ENCODE measurements at regions not wholly inside any gene's neighbourhood (a gene's known extent, or its start where the extent isn't known, plus 50 kb on each side); places are given as distances from the start of the nearest gene placed in this dataset.

- H3K27me3 Mint-ChIP-seq: peaks cover 2 to 7% of the 10 kb centered on the region in 2 donors
- no peak overlapping the region for H3K4me3 ChIP-seq (ENCODE audit: low read length in 2 of 2)
- no peaks in the 10 kb centered on the region for H3K4me1 Mint-ChIP-seq
- POLR2A ChIA-PET (ENCODE audit: partially characterized antibody): no interaction called here
- no peak overlapping the region for H3K27ac Mint-ChIP-seq
- H3K27ac ChIP-seq (ENCODE audit: low read depth, low read length): no peak overlapping the region
- H3K36me3 ChIP-seq (ENCODE audit: insufficient read depth, low read length): no peaks in the 10 kb centered on the region
- no peak overlapping the region for H3K4me3 Mint-ChIP-seq
- no peaks in the 10 kb centered on the region for H3K4me1 ChIP-seq (ENCODE audit: insufficient read depth, low read length)
- CTCF ChIA-PET (ENCODE audit: partially characterized antibody): no interaction called here
- no peaks in the 10 kb centered on the region for H3K9me3 ChIP-seq (ENCODE audit: control insufficient read depth in 1 of 2, low read length in 2 of 2)
- peaks cover 0 to 20% (median 10%) of the 10 kb centered on the region in 8 donors for H3K9me3 Mint-ChIP-seq
- H3K36me3 Mint-ChIP-seq: no peaks in the 10 kb centered on the region
- intact Hi-C loops (cut with micrococcal nuclease): no loop called here
- no peaks in the 10 kb centered on the region for H3K27me3 ChIP-seq (ENCODE audit: insufficient read depth, low read length)
- DNase-seq: no peak
Measured at GRCh38 chr12:58190618-58191017, 249.3 kb downstream of the ATP23 start.

GRCh38 chr12:58196971-58197370 is 255.6 kb downstream of the ATP23 start:
- CTCF ChIA-PET (ENCODE audit: partially characterized antibody): no interaction called here
- H3K27ac Mint-ChIP-seq: no peak overlapping the region

GRCh38 chr12:58202933-58203718 is 261.8 kb downstream of the ATP23 start:
- Histone ChIP-seq H3K27me3 (ENCODE audit: insufficient read depth, low read length) (no peaks in the 10 kb centered on the region), H3K27ac (ENCODE audit: low read depth, low read length) (no peak overlapping the region), H3K9me3 (ENCODE audit: control insufficient read depth in 1 of 2, low read length in 2 of 2) (no peaks in the 10 kb centered on the region), H3K4me3 (ENCODE audit: low read length in 2 of 2) (no peak overlapping the region), H3K4me1 (ENCODE audit: insufficient read depth, low read length) (no peaks in the 10 kb centered on the region), H3K36me3 (ENCODE audit: insufficient read depth, low read length) (no peaks in the 10 kb centered on the region)
- Mint-ChIP-seq H3K4me1 (no peaks in the 10 kb centered on the region), H3K27ac (no peak overlapping the region), H3K36me3 (no peaks in the 10 kb centered on the region), H3K4me3 (no peak overlapping the region), H3K9me3 (no peaks in the 10 kb centered on the region), H3K27me3 (peaks cover 5% of the 10 kb centered on the region in 2 donors)
- intact Hi-C loops (cut with micrococcal nuclease): no loop called here
- no peak for DNase-seq
- ChIA-PET CTCF (ENCODE audit: partially characterized antibody) (no interaction called here), POLR2A (ENCODE audit: partially characterized antibody) (interaction anchor here (1.2 kb wide), 1 partner anchor 15 kb away, joined by 3 read pairs; no protein-coding TSS in a partner anchor)

More at GRCh38 chr12:58196971-58197370, 255.6 kb downstream of the ATP23 start:
- Mint-ChIP-seq H3K27me3 (peaks cover 12 to 15% of the 10 kb centered on the region in 2 donors), H3K9me3 (peaks cover 0 to 10% (median 1%) of the 10 kb centered on the region in 8 donors), H3K4me1 (no peaks in the 10 kb centered on the region), H3K4me3 (no peak overlapping the region), H3K36me3 (no peaks in the 10 kb centered on the region)
- no peak overlapping the region for H3K4me3 ChIP-seq (ENCODE audit: low read length in 2 of 2)
- no peaks in the 10 kb centered on the region for H3K4me1 ChIP-seq (ENCODE audit: insufficient read depth, low read length)
- no peaks in the 10 kb centered on the region for H3K36me3 ChIP-seq (ENCODE audit: insufficient read depth, low read length)
- no peak overlapping the region for H3K27ac ChIP-seq (ENCODE audit: low read depth, low read length)
- POLR2A ChIA-PET (ENCODE audit: partially characterized antibody): no interaction called here
- H3K9me3 ChIP-seq (ENCODE audit: control insufficient read depth in 1 of 2, low read length in 2 of 2): no peaks in the 10 kb centered on the region
- intact Hi-C loops (cut with micrococcal nuclease): no loop called here
- no peak for DNase-seq
- no peaks in the 10 kb centered on the region for H3K27me3 ChIP-seq (ENCODE audit: insufficient read depth, low read length)

- no peak overlapping the region for H3K4me3 ChIP-seq (ENCODE audit: low read length in 2 of 2)
- H3K27me3 ChIP-seq (ENCODE audit: insufficient read depth, low read length): no peaks in the 10 kb centered on the region
- H3K36me3 ChIP-seq (ENCODE audit: insufficient read depth, low read length): no peaks in the 10 kb centered on the region
- ChIA-PET CTCF (ENCODE audit: partially characterized antibody) (no interaction called here), POLR2A (ENCODE audit: partially characterized antibody) (no interaction called here)
- no peak for DNase-seq
- no peak overlapping the region for H3K27ac Mint-ChIP-seq
- H3K27me3 Mint-ChIP-seq: peaks cover 4 to 5% of the 10 kb centered on the region in 2 donors
- no peak overlapping the region for H3K27ac ChIP-seq (ENCODE audit: low read depth, low read length)
- H3K4me1 Mint-ChIP-seq: no peaks in the 10 kb centered on the region
- H3K4me3 Mint-ChIP-seq: no peak overlapping the region
- no peaks in the 10 kb centered on the region for H3K9me3 ChIP-seq (ENCODE audit: control insufficient read depth in 1 of 2, low read length in 2 of 2)
- H3K36me3 Mint-ChIP-seq: no peaks in the 10 kb centered on the region
- H3K4me1 ChIP-seq (ENCODE audit: insufficient read depth, low read length): no peaks in the 10 kb centered on the region
- no peaks in the 10 kb centered on the region for H3K9me3 Mint-ChIP-seq
- intact Hi-C loops (cut with micrococcal nuclease): no loop called here
Measured at GRCh38 chr12:58204071-58204470, 262.7 kb downstream of the ATP23 start.

- intact Hi-C loops (cut with micrococcal nuclease): no loop called here
- Mint-ChIP-seq H3K4me1 (no peaks in the 10 kb centered on the region), H3K4me3 (no peak overlapping the region), H3K27ac (no peak overlapping the region), H3K36me3 (no peaks in the 10 kb centered on the region), H3K9me3 (no peaks in the 10 kb centered on the region), H3K27me3 (peaks cover 0 to 2% of the 10 kb centered on the region in 2 donors)
- Histone ChIP-seq H3K9me3 (ENCODE audit: control insufficient read depth in 1 of 2, low read length in 2 of 2) (no peaks in the 10 kb centered on the region), H3K27me3 (ENCODE audit: insufficient read depth, low read length) (no peaks in the 10 kb centered on the region), H3K36me3 (ENCODE audit: insufficient read depth, low read length) (no peaks in the 10 kb centered on the region), H3K4me3 (ENCODE audit: low read length in 2 of 2) (no peak overlapping the region), H3K4me1 (ENCODE audit: insufficient read depth, low read length) (no peaks in the 10 kb centered on the region), H3K27ac (ENCODE audit: low read depth, low read length) (no peak overlapping the region)
- ChIA-PET POLR2A (ENCODE audit: partially characterized antibody) (no interaction called here), CTCF (ENCODE audit: partially characterized antibody) (no interaction called here)
- DNase-seq: no peak
Measured at GRCh38 chr12:58206876-58207275, 265.5 kb downstream of the ATP23 start.

- Histone ChIP-seq H3K27me3 (ENCODE audit: insufficient read depth, low read length) (no peaks in the 10 kb centered on the region), H3K4me1 (ENCODE audit: insufficient read depth, low read length) (no peaks in the 10 kb centered on the region), H3K36me3 (ENCODE audit: insufficient read depth, low read length) (no peaks in the 10 kb centered on the region), H3K4me3 (ENCODE audit: low read length in 2 of 2) (no peak overlapping the region), H3K9me3 (ENCODE audit: control insufficient read depth in 1 of 2, low read length in 2 of 2) (no peaks in the 10 kb centered on the region), H3K27ac (ENCODE audit: low read depth, low read length) (no peak overlapping the region)
- Mint-ChIP-seq H3K27ac (no peak overlapping the region), H3K27me3 (peaks cover 0 to 2% of the 10 kb centered on the region in 2 donors), H3K4me1 (no peaks in the 10 kb centered on the region), H3K36me3 (no peaks in the 10 kb centered on the region), H3K4me3 (no peak overlapping the region), H3K9me3 (peaks cover 0 to 1% (median 0%) of the 10 kb centered on the region in 8 donors)
- intact Hi-C loops (cut with micrococcal nuclease): no loop called here
- POLR2A ChIA-PET (ENCODE audit: partially characterized antibody): no interaction called here
- CTCF ChIA-PET (ENCODE audit: partially characterized antibody): no interaction called here
- no peak for DNase-seq
Measured at GRCh38 chr12:58211211-58211610, 269.8 kb downstream of the ATP23 start.

GRCh38 chr12:58217130-58217529 is 275.8 kb downstream of the ATP23 start:
- ChIA-PET POLR2A (ENCODE audit: partially characterized antibody) (no interaction called here), CTCF (ENCODE audit: partially characterized antibody) (interaction anchor here (1.0 kb wide), 1 partner anchor 9 kb away, joined by 3 read pairs; no protein-coding TSS in a partner anchor)
- Mint-ChIP-seq H3K27ac (no peak overlapping the region), H3K4me1 (no peaks in the 10 kb centered on the region), H3K4me3 (no peak overlapping the region), H3K27me3 (peaks cover 0 to 3% of the 10 kb centered on the region in 2 donors), H3K9me3 (peaks cover 0 to 1% (median 0%) of the 10 kb centered on the region in 8 donors), H3K36me3 (no peaks in the 10 kb centered on the region)
- Histone ChIP-seq H3K9me3 (ENCODE audit: control insufficient read depth in 1 of 2, low read length in 2 of 2) (no peaks in the 10 kb centered on the region), H3K4me3 (ENCODE audit: low read length in 2 of 2) (no peak overlapping the region), H3K27me3 (ENCODE audit: insufficient read depth, low read length) (no peaks in the 10 kb centered on the region), H3K36me3 (ENCODE audit: insufficient read depth, low read length) (no peaks in the 10 kb centered on the region), H3K27ac (ENCODE audit: low read depth, low read length) (no peak overlapping the region), H3K4me1 (ENCODE audit: insufficient read depth, low read length) (no peaks in the 10 kb centered on the region)
- intact Hi-C loops (cut with micrococcal nuclease): no loop called here
- DNase-seq: no peak

All from CD4-positive, alpha-beta memory T cell (primary cell).